ENCODE measurements at regions not wholly inside any gene's neighbourhood (a gene's known extent, or its start where the extent isn't known, plus 50 kb on each side); places are given as distances from the start of the nearest gene placed in this dataset.

- DNase-seq (no peak), ATAC-seq (no peak)
- intact Hi-C loops (cut with DNase I): no loop called here
- Histone ChIP-seq H3K9me3 (no peaks in the 10 kb centered on the region), H3K27me3 (no peaks in the 10 kb centered on the region), H3K36me3 (replicated peaks in 1 of 2; ENCODE audit: insufficient read depth in 1 of 2, low read depth in 2 of 2) (no peaks in the 10 kb centered on the region), H3K27ac (no peak overlapping the region), H3K4me3 (no peak overlapping the region), H3K4me1 (no peaks in the 10 kb centered on the region)
- no peak for TF ChIP-seq POLR2A (IDR thresholded peaks at IDR 0.05)
- TF ChIP-seq, protein P1, sequence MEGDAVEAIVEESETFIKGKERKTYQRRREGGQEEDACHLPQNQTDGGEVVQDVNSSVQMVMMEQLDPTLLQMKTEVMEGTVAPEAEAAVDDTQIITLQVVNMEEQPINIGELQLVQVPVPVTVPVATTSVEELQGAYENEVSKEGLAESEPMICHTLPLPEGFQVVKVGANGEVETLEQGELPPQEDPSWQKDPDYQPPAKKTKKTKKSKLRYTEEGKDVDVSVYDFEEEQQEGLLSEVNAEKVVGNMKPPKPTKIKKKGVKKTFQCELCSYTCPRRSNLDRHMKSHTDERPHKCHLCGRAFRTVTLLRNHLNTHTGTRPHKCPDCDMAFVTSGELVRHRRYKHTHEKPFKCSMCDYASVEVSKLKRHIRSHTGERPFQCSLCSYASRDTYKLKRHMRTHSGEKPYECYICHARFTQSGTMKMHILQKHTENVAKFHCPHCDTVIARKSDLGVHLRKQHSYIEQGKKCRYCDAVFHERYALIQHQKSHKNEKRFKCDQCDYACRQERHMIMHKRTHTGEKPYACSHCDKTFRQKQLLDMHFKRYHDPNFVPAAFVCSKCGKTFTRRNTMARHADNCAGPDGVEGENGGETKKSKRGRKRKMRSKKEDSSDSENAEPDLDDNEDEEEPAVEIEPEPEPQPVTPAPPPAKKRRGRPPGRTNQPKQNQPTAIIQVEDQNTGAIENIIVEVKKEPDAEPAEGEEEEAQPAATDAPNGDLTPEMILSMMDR (IDR thresholded peaks at IDR 0.05): no peak
Measured at GRCh38 chr4:115396034-115396433, 282.6 kb upstream of the NDST4 start.

DNA sequence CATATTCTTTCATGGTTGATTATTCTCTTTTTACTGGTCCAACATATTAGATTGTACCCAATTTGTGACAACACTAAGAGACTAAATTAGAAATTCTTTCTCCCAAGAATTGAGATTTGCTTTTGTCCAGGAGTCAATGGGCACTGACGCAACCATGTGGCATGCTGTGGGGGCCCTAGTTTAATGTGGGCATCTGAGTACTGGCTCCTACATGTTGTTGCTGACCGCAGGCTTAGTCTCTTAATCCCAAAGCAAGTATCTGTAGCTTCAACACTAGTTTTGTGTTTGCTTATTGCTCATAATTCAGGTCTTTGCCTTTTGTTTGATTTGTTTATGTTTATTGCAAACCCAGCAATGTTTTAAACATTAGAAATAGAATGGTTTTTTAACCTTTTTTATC lies 263.4 kb upstream of the NDST4 start:
- WGBS, 2 donors: 81 to 83% methylated on average over 2 of the region's 2 CpGs

DNA sequence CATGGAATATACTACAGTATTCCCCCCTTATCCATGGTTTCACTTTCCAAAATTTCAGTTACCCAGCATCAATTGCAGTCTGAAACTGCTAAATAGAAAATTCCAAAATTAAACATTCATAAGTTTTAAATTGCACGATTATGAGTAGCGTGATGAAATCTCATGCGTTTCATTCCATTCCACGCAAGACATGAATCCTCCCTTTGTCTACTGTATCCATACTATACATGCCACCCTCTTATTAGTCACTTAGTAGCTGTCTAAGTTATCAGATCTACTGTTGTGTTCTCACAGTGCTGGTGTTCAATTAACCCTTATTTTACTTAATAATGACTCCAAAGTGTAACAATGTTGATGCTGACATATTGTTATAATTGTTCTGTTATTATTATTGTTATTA lies 261.2 kb upstream of the NDST4 start:
- no peak overlapping the region for H3K27ac ChIP-seq

More for the DNA sequence above, 263.4 kb upstream of the NDST4 start:
- no peaks in the 10 kb centered on the region for H3K4me1 ChIP-seq
- intact Hi-C loops (cut with DNase I): no loop called here
- H3K27ac ChIP-seq: no peak overlapping the region
- H3K36me3 ChIP-seq (replicated peaks in 1 of 2; ENCODE audit: insufficient read depth in 1 of 2, low read depth in 2 of 2): no peaks in the 10 kb centered on the region
- no peak for DNase-seq
- TF ChIP-seq, protein P1 (IDR thresholded peaks at IDR 0.05): no peak
- TF ChIP-seq POLR2A (IDR thresholded peaks at IDR 0.05): no peak
- no peak overlapping the region for H3K4me3 ChIP-seq
- no peak for ATAC-seq
- no peaks in the 10 kb centered on the region for H3K9me3 ChIP-seq
- no peaks in the 10 kb centered on the region for H3K27me3 ChIP-seq

DNA sequence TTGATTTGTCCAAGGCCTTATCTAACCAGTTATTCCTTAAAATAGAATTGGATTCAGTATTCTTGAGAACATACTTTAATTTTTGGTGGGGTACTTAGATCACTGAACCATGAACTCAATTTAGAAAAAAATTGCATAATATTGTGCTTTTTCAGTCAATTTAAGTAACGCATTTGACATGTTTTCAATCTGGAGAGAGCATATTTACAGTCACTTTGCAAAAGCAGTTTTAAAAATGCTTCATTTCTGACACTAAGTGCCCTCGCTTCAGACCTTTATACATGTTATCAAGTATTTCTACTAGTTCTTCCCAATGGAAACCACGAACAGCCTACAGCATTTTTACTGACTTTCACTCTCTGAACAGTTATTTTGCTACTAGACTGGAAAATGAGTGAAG lies 257.1 kb upstream of the NDST4 start:
- Histone ChIP-seq H3K4me1 (no peaks in the 10 kb centered on the region), H3K27ac (no peak overlapping the region), H3K4me3 (no peak overlapping the region), H3K9me3 (no peaks in the 10 kb centered on the region), H3K27me3 (no peaks in the 10 kb centered on the region), H3K36me3 (replicated peaks in 1 of 2; ENCODE audit: insufficient read depth in 1 of 2, low read depth in 2 of 2) (no peaks in the 10 kb centered on the region)
- no peak for ATAC-seq
- DNase-seq: no peak
- TF ChIP-seq POLR2A (IDR thresholded peaks at IDR 0.05): no peak
- TF ChIP-seq, protein P1 (IDR thresholded peaks at IDR 0.05): no peak
- 60 to 71% methylated on average over 3 of the region's 3 CpGs for WGBS, 2 donors
- intact Hi-C loops (cut with DNase I): no loop called here

More for the DNA sequence above, 261.2 kb upstream of the NDST4 start:
- TF ChIP-seq, protein P1 (IDR thresholded peaks at IDR 0.05): no peak
- TF ChIP-seq POLR2A (IDR thresholded peaks at IDR 0.05): no peak
- H3K4me1 ChIP-seq: no peaks in the 10 kb centered on the region
- H3K36me3 ChIP-seq (replicated peaks in 1 of 2; ENCODE audit: insufficient read depth in 1 of 2, low read depth in 2 of 2): no peaks in the 10 kb centered on the region
- intact Hi-C loops (cut with DNase I): no loop called here
- ATAC-seq: no peak
- H3K4me3 ChIP-seq: no peak overlapping the region
- H3K27me3 ChIP-seq: no peaks in the 10 kb centered on the region
- no peaks in the 10 kb centered on the region for H3K9me3 ChIP-seq
- WGBS, 2 donors: 64 to 65% methylated on average over 4 of the region's 4 CpGs
- DNase-seq: no peak

GRCh38 chr4:115370012-115370411 lies 256.6 kb upstream of the NDST4 start:
- no peaks in the 10 kb centered on the region for H3K36me3 ChIP-seq (replicated peaks in 1 of 2; ENCODE audit: insufficient read depth in 1 of 2, low read depth in 2 of 2)
- TF ChIP-seq, protein P1 (IDR thresholded peaks at IDR 0.05): no peak
- H3K4me1 ChIP-seq: no peaks in the 10 kb centered on the region
- 52 to 56% methylated on average over 3 of the region's 3 CpGs for WGBS, 2 donors
- ATAC-seq (no peak), DNase-seq (no peak)
- H3K27me3 ChIP-seq: no peaks in the 10 kb centered on the region
- no peak overlapping the region for H3K4me3 ChIP-seq
- no peak overlapping the region for H3K27ac ChIP-seq
- H3K9me3 ChIP-seq: no peaks in the 10 kb centered on the region
- intact Hi-C loops (cut with DNase I): no loop called here
